ENCODE measurements at regions not wholly inside any gene's neighbourhood (a gene's known extent, or its start where the extent isn't known, plus 50 kb on each side); places are given as distances from the start of the nearest gene placed in this dataset.

DNA sequence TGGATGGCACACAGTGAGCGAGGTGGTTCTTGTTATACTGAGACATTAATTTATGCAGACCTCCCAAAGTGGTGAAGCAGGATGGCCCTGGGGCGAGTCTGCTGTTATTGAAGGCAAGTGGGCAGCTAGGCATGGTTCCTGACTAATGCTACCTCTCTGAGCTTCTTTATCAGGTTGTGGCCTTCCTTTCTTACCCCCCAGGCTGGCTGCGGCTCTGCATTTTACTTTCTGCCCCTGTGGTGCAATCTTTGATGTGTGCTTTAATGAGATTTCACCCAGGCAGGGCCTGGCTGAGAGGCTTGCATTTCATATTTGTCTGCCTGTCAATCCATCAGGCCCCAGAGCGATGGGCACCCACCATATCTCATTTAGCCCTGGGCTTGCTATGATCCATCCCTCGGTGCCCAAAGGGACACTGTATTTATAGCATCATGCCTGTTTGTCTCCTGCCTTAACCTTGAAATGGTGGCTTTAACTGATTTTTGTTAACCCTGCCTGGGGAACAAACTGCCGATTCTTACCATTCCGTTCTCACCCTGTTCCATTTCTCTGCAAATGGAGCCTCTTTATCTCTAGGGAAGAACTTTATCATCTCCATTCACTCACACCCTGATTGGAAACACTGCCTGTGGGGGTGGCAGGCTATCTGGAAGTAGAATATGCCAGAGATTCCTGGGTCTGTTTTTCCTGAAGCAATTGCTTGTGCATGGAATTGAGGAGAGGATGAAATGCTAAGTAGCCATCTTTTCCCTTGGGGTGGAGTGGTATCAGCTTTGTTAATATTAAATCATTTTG is 316.2 kb upstream of the THSD7B start:
- DNase-seq (ENCODE audit: low spot score), result no peak
- TF ChIP-seq, protein P1, sequence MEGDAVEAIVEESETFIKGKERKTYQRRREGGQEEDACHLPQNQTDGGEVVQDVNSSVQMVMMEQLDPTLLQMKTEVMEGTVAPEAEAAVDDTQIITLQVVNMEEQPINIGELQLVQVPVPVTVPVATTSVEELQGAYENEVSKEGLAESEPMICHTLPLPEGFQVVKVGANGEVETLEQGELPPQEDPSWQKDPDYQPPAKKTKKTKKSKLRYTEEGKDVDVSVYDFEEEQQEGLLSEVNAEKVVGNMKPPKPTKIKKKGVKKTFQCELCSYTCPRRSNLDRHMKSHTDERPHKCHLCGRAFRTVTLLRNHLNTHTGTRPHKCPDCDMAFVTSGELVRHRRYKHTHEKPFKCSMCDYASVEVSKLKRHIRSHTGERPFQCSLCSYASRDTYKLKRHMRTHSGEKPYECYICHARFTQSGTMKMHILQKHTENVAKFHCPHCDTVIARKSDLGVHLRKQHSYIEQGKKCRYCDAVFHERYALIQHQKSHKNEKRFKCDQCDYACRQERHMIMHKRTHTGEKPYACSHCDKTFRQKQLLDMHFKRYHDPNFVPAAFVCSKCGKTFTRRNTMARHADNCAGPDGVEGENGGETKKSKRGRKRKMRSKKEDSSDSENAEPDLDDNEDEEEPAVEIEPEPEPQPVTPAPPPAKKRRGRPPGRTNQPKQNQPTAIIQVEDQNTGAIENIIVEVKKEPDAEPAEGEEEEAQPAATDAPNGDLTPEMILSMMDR (IDR thresholded peaks at IDR 0.05; ENCODE audit: extremely low read depth, missing control alignments), result no peak

DNA sequence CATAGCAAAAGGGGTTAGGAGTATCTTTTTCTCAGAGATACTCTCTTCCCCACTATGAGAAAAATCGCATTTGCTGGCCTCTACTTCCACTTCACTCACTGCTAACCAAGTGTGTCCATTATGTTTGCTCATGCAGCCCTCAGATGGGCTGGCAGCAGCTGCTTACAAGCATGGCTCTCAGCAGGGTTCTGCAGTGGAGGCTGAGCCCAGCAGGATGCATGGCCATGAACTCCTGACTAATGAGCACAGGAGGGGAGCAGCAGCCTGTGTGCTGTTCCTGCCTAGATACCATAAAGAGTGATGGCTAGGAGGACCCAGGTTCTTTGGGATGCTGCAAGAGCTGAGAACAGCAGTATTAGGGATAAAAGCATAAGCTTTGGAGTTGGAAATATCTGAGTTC is 316.9 kb upstream of the THSD7B start:
- TF ChIP-seq, protein P1 (IDR thresholded peaks at IDR 0.05; ENCODE audit: extremely low read depth, missing control alignments), result no peak
- no peak for DNase-seq (ENCODE audit: low spot score)

DNA sequence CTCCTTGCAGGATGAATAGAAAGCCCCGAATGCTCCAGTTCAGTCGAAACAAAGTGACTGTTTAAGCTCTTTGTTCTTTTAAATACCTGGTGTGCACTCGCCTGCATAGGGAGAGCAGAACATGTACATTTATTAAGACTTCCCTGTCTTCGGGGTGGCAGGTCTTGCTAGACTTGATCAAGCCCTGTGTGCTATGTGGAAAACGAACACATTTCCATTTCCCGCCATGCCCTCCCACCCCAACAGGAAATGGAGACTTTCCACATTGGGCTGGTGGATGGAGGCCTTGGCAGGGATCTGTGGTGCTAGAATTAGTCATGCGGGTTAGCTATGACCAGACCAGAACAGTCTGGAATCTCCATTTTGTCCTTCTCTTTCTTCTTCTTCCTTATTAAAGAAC is 321.0 kb upstream of the THSD7B start:
- TF ChIP-seq, protein P1 (IDR thresholded peaks at IDR 0.05; ENCODE audit: extremely low read depth, missing control alignments), result no peak
- DNase-seq (ENCODE audit: low spot score), result no peak

DNA sequence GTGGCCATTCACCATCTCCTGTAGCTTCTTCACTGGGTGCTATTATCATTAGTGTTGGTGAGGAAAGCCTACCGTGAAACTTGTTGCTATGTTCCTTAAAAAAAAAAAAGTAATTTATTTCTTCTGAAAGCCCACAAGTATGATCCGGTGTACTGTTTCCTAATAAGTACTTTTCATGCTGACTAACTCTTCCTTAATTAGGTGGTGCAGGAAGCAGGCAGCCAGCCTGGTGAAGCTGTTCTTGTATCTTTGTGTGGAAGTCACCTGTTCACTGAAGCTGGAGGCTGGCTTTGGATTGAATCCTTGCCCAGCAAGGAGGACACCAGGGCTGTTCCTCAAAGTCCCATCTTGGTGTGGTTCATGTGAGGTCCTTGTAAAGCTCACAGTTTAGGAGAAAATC is 321.7 kb upstream of the THSD7B start:
- TF ChIP-seq, protein P1 (IDR thresholded peaks at IDR 0.05; ENCODE audit: extremely low read depth, missing control alignments), result no peak
- DNase-seq (ENCODE audit: low spot score), result no peak

DNA sequence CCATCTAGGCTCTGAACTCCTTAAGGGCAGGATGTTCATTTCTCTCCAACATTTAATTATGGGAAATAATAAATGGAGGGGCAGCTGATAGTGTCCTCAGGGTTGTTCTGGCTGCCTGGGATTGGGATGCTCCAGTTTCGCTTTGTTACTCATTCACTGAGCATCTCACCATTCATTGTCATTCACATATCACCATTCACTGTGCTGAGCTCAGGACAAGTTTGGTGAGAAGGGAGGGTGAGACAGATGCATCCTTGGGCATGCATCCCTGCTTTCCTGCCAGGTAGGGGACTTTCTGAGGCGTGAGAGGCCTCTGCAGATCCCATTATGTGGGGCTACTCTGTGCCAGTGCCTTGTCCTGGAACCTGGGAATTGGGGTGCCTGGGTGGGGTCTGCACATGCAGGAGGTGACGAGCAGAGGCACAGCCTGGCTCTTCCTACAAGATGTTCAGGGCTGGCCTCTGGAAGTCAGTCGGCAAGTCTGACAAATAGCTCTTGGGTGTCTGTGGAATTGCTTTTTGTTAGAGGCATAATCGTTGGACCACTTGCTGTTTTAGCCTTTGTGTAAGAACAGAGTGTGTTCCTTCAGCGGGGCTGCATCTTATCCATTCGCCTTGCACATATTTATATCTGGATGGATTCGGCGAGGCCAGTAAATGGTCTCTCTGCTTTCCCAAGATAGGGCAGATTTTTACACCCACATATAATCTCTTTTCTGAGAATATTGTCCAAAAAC is 323.2 kb upstream of the THSD7B start:
- TF ChIP-seq, protein P1 (IDR thresholded peaks at IDR 0.05; ENCODE audit: extremely low read depth, missing control alignments), result no peak
- no peak for DNase-seq (ENCODE audit: low spot score)

DNA sequence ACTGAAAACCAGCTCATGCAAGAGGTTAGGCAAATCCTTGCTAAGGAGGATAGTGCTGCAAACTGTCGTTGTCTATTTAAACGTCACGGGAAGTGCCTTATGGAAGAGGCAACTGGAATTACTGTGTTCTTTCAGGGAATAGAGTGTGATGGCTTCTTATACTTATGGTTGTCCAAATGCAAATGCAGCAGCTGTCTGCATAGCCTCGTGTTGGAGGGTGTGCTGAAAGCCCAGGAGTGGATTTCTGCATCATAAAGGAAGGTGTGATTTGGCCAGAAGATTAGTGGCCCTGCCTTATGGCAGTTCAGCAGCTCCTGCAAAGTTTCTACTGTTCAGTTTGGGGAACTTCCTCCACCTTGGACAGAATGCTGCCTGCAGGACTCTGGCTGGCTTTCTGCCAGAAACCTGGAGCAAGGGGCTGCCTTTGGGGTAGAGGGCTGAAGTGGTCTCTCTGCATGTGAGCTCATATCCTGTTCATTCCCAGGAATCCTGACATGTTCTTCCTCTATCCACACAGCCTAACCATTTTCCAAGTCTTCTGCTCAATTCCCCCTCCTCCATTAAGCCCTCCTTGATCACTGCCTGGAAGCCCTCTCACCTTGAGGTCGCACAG is 321.2 kb upstream of the CXCR4 start:
- DNase-seq (ENCODE audit: low spot score), result no peak
- TF ChIP-seq, protein P1 (IDR thresholded peaks at IDR 0.05; ENCODE audit: extremely low read depth, missing control alignments), result no peak

DNA sequence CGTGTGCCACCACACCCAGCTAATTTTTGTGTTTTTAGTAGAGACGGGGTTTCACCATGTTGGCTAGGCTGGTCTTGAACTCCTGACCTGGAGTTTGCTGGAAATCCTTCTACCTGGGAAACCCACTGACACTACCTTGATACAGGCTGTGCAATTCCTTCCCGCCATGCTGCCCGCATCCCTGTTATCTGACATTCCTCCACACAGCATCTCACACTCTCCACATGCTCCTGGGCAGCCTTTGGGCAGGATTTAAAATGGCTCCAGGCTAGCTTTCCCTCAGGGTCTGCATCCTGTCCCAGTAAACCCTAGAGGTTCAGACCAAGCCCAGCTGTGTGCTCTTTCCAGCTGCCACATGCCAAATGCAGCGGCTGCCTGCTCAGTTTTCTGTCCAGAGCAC is 319.5 kb upstream of the CXCR4 start:
- DNase-seq (ENCODE audit: low spot score), result no peak
- TF ChIP-seq, protein P1 (IDR thresholded peaks at IDR 0.05; ENCODE audit: extremely low read depth, missing control alignments), result no peak

All from GM20000 (cell line).